ENCODE measurements at regions not wholly inside any gene's neighbourhood (a gene's known extent, or its start where the extent isn't known, plus 50 kb on each side); places are given as distances from the start of the nearest gene placed in this dataset.

DNA sequence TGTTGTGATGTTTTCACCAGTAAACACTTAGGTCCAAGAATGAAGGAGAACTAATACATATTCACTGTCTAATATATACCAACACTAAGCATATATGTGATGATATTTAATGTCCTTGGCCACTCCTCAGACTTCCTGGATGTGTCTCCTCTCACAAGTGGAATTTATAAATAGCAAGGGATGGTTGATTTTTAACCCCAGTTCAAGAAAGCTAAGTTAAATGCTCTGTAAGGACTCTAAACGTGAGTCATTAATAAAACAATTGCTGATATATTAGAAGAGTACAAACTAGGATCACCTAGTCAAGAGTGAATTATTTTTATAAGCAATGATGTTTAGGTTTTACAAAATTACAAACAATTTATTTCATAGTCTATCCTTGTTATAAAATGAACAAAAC lies 355.9 kb upstream of the TMEM229A start:
- no peak for TF ChIP-seq POLR2AphosphoS5 (IDR thresholded peaks at IDR 0.05)
- TF ChIP-seq, protein P1, sequence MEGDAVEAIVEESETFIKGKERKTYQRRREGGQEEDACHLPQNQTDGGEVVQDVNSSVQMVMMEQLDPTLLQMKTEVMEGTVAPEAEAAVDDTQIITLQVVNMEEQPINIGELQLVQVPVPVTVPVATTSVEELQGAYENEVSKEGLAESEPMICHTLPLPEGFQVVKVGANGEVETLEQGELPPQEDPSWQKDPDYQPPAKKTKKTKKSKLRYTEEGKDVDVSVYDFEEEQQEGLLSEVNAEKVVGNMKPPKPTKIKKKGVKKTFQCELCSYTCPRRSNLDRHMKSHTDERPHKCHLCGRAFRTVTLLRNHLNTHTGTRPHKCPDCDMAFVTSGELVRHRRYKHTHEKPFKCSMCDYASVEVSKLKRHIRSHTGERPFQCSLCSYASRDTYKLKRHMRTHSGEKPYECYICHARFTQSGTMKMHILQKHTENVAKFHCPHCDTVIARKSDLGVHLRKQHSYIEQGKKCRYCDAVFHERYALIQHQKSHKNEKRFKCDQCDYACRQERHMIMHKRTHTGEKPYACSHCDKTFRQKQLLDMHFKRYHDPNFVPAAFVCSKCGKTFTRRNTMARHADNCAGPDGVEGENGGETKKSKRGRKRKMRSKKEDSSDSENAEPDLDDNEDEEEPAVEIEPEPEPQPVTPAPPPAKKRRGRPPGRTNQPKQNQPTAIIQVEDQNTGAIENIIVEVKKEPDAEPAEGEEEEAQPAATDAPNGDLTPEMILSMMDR (IDR thresholded peaks at IDR 0.05), result no peak
- no peak for TF ChIP-seq EP300 (IDR thresholded peaks at IDR 0.05)
